WTC11 (cell line): ENCODE measurements at regions not wholly inside any gene's neighbourhood (a gene's known extent, or its start where the extent isn't known, plus 50 kb on each side); places are given as distances from the start of the nearest gene placed in this dataset.

ENCODE experiments used
- ATAC-seq: fragments of 200-7000 bp; cut with Tn5 transposase; 2 replicates; pipeline ENCODE4 v1.10.0; 2021; ENCODE audit warnings: mild to moderate bottlenecking, moderate library complexity
- CTCF ChIA-PET: fragments of 300-600 bp; sonication (Branson Sonifier 250); formaldehyde crosslinking; loops from one replicate; lab custom pipeline; 2021; ENCODE audit warnings: antibody characterized with exemption; lab: Charles Lee
- POLR2A ChIA-PET: fragments of 350-600 bp; sonication (Branson Sonifier 250); formaldehyde crosslinking; loops from one replicate; lab custom pipeline; 2021; ENCODE audit warnings: antibody characterized with exemption; lab: Charles Lee
- DNase-seq: peaks from one replicate; pipeline ENCODE4 v3.0.0; 2021; ENCODE audit warnings: low spot score
- H3K27ac Mint-ChIP-seq: 2 replicates; pipeline ENCODE4 v1.8.0; 2021; ENCODE audit warnings: mixed read lengths
- H3K27me3 Mint-ChIP-seq: 2 replicates; pipeline ENCODE4 v1.8.0; 2021; ENCODE audit warnings: low read depth, mild to moderate bottlenecking, moderate library complexity, mixed read lengths
- H3K36me3 Mint-ChIP-seq: 2 replicates; pipeline ENCODE4 v1.8.0; 2021; ENCODE audit warnings: mixed read lengths
- H3K4me1 Mint-ChIP-seq: 2 replicates; pipeline ENCODE4 v1.8.0; 2022; ENCODE audit warnings: mixed read lengths
- H3K4me3 Mint-ChIP-seq: 2 replicates; pipeline ENCODE4 v1.8.0; 2021; ENCODE audit warnings: mild to moderate bottlenecking, moderate library complexity, mixed read lengths
- H3K9me3 Mint-ChIP-seq: 2 replicates; pipeline ENCODE4 v1.8.0; 2021; ENCODE audit warnings: mixed read lengths
- AR ChIP-seq: fragments of 250-450 bp; sonication (Bioruptor Pico); IDR thresholded peaks from 2 replicates; pipeline ENCODE4 v1.9.0; 2021; ENCODE audit warnings: mild to moderate bottlenecking
- ARID4B ChIP-seq: sonication (generic); formaldehyde crosslinking; IDR thresholded peaks from 2 replicates; pipeline ENCODE4 v1.8.0; 2023; ENCODE audit warnings: missing genetic modification reagents, mild to moderate bottlenecking, borderline replicate concordance
- EMX1 ChIP-seq: fragments of 250-450 bp; sonication (Bioruptor Pico); IDR thresholded peaks from 2 replicates; pipeline ENCODE4 v1.8.0; 2021; ENCODE audit warnings: mild to moderate bottlenecking
- ERG ChIP-seq: fragments of 250-450 bp; sonication (Bioruptor Pico); IDR thresholded peaks from 2 replicates; pipeline ENCODE4 v1.8.0; 2021; ENCODE audit warnings: mild to moderate bottlenecking
- GTF2I ChIP-seq: fragments of 250-450 bp; sonication (Bioruptor Pico); conservative IDR thresholded peaks from 2 replicates; pipeline ENCODE4 v1.4.0; 2021; ENCODE audit warnings: mild to moderate bottlenecking
- HMGXB4 ChIP-seq: sonication (generic); formaldehyde crosslinking; IDR thresholded peaks from 2 replicates; pipeline ENCODE4 v1.8.1; 2023; ENCODE audit warnings: mild to moderate bottlenecking, moderate library complexity, missing genetic modification reagents
- JAZF1 ChIP-seq: fragments of 250-450 bp; sonication (Bioruptor Pico); IDR thresholded peaks from 2 replicates; pipeline ENCODE4 v1.9.0; 2021; ENCODE audit warnings: moderate library complexity, mild to moderate bottlenecking, inconsistent platforms
- JUN ChIP-seq: sonication (generic); formaldehyde crosslinking; IDR thresholded peaks from 2 replicates; pipeline ENCODE4 v1.8.0; 2023; ENCODE audit warnings: mild to moderate bottlenecking, missing genetic modification reagents
- NR2C2 ChIP-seq: sonication (generic); formaldehyde crosslinking; IDR thresholded peaks from 2 replicates; pipeline ENCODE4 v1.8.0; 2022; ENCODE audit warnings: mild to moderate bottlenecking, missing genetic modification reagents
- NR3C1 ChIP-seq: sonication (generic); formaldehyde crosslinking; conservative IDR thresholded peaks from 2 replicates; pipeline ENCODE4 v1.8.1; 2023; ENCODE audit warnings: low read depth, mild to moderate bottlenecking, missing genetic modification reagents
- OVOL2 ChIP-seq: fragments of 250-450 bp; sonication (Bioruptor Pico); IDR thresholded peaks from 2 replicates; pipeline ENCODE4 v1.9.0; 2021; ENCODE audit warnings: mild to moderate bottlenecking, borderline replicate concordance
- TCF7 ChIP-seq: sonication (generic); formaldehyde crosslinking; IDR thresholded peaks from 2 replicates; pipeline ENCODE4 v1.8.0; 2022; ENCODE audit warnings: mild to moderate bottlenecking, low read depth, missing genetic modification reagents, moderate library complexity
- TEAD4 ChIP-seq: sonication (generic); formaldehyde crosslinking; IDR thresholded peaks from 2 replicates; pipeline ENCODE4 v1.8.0; 2022; ENCODE audit warnings: mild to moderate bottlenecking, missing genetic modification reagents
- TP53 ChIP-seq: sonication (generic); formaldehyde crosslinking; IDR thresholded peaks from 2 replicates; pipeline ENCODE4 v1.8.1; 2023; ENCODE audit warnings: mild to moderate bottlenecking, missing genetic modification reagents
- USF2 ChIP-seq: sonication (generic); formaldehyde crosslinking; IDR thresholded peaks from 2 replicates; pipeline ENCODE4 v1.8.1; 2023; ENCODE audit warnings: mild to moderate bottlenecking, missing genetic modification reagents, moderate library complexity
- ZNF138 ChIP-seq: sonication (generic); formaldehyde crosslinking; conservative IDR thresholded peaks from 2 replicates; pipeline ENCODE4 v1.8.1; 2022; ENCODE audit warnings: mild to moderate bottlenecking, moderate library complexity, missing genetic modification reagents
- ZNF263 ChIP-seq: sonication (generic); formaldehyde crosslinking; IDR thresholded peaks from 2 replicates; pipeline ENCODE4 v1.8.1; 2022; ENCODE audit warnings: low read depth, mild to moderate bottlenecking, moderate library complexity, missing genetic modification reagents
- ZNF423 ChIP-seq: fragments of 250-450 bp; sonication (Bioruptor Pico); IDR thresholded peaks from 2 replicates; pipeline ENCODE4 v2.1.2; 2022; ENCODE audit warnings: mild to moderate bottlenecking, moderate library complexity
- ZNF425 ChIP-seq: fragments of 250-450 bp; sonication (Bioruptor Pico); conservative IDR thresholded peaks from 2 replicates; pipeline ENCODE4 v1.9.0; 2021; ENCODE audit warnings: mild to moderate bottlenecking
- ZNF512 ChIP-seq: sonication (generic); formaldehyde crosslinking; IDR thresholded peaks from 2 replicates; pipeline ENCODE4 v1.8.1; 2022; ENCODE audit warnings: missing genetic modification reagents, borderline replicate concordance
- ZNF671 ChIP-seq: fragments of 250-450 bp; sonication (Bioruptor Pico); IDR thresholded peaks from 2 replicates; pipeline ENCODE4 v1.8.0; 2021; ENCODE audit warnings: mild to moderate bottlenecking

- TF ChIP-seq ZNF512 (no peak), ERG (no peak), ZNF263 (no peak), TP53 (CRISPR knock-in tag) (no peak), ZNF671 (no peak), JUN (CRISPR knock-in tag) (no peak), ZNF138 (no peak), HMGXB4 (CRISPR knock-in tag) (no peak), JAZF1 (CRISPR knock-in tag) (no peak)
These were observed 704.9 kb upstream of the CITED2 start (continued) for GRCh38 chr6:140079328-140079727.

- ATAC-seq (no peak), DNase-seq (no peak)
- Mint-ChIP-seq H3K4me1 (peaks cover 4% of the 10 kb centered on the region), H3K9me3 (no peaks in the 10 kb centered on the region), H3K27me3 (no peaks in the 10 kb centered on the region), H3K27ac (no peak overlapping the region), H3K4me3 (no peak overlapping the region), H3K36me3 (no peaks in the 10 kb centered on the region)
- CTCF ChIA-PET: interaction anchor here (1.1 kb wide), 1 partner anchor 26 kb away, joined by 3 read pairs; no protein-coding TSS in a partner anchor
- POLR2A ChIA-PET: no interaction called here
- no peak for TF ChIP-seq OVOL2 (CRISPR knock-in tag)
- TF ChIP-seq TEAD4 (CRISPR knock-in tag): no peak
- TF ChIP-seq AR (CRISPR knock-in tag): no peak
- no peak for TF ChIP-seq ZNF425 (CRISPR knock-in tag)
- TF ChIP-seq EMX1 (CRISPR knock-in tag): no peak
- TF ChIP-seq ZNF423: no peak
- TF ChIP-seq NR2C2 (CRISPR knock-in tag): no peak
- TF ChIP-seq GTF2I (CRISPR knock-in tag): no peak
- no peak for TF ChIP-seq USF2 (CRISPR knock-in tag)
- no peak for TF ChIP-seq NR3C1 (CRISPR knock-in tag)
- no peak for TF ChIP-seq ARID4B (CRISPR knock-in tag)
- TF ChIP-seq TCF7 (CRISPR knock-in tag): no peak
These were observed 704.2 kb upstream of the CITED2 start for GRCh38 chr6:140078561-140079125.
